HCT116 (cell line): ENCODE measurements at regions not wholly inside any gene's neighbourhood (a gene's known extent, or its start where the extent isn't known, plus 50 kb on each side); places are given as distances from the start of the nearest gene placed in this dataset.

Experiments
- ATAC-seq: fragments of 200-7000 bp; cut with Tn5 transposase; 2 replicates; pipeline ENCODE4 v1.9.1; 2020; ENCODE audit warnings: mild to moderate bottlenecking, moderate library complexity
- BruUV-seq: library from RNA; stranded (reverse); fragments of 400-500 nt; replicated peaks from 2 replicates; lab custom pipeline; 2021; lab: Mats Ljungman, UMichigan
- CTCF ChIA-PET: fragments of 300-600 bp; sonication (Branson Sonifier 250); formaldehyde crosslinking; loops from one replicate; lab custom pipeline; 2021; ENCODE audit warnings: antibody characterized with exemption; lab: Charles Lee
- POLR2A ChIA-PET: fragments of 300-600, 350-600 bp; sonication (Branson Sonifier 250); formaldehyde crosslinking; loops from one replicate; lab custom pipeline; 2021; ENCODE audit warnings: antibody characterized with exemption; lab: Charles Lee
- RAD21 ChIA-PET, 2 experiments: fragments of 300-600 bp; sonication (Branson Sonifier 250); formaldehyde crosslinking; loops; one replicate each; lab custom pipeline; 2023; ENCODE audit warnings: low total read pairs in 2 of 2; ENCODE audit not compliant: uncharacterized antibody in 2 of 2, unreplicated experiment in 2 of 2, low non-redundant PET in 1 of 2; lab: Charles Lee
- DNase-seq: peaks from one replicate; pipeline ENCODE4 v3.0.0-alpha.2; 2010; ENCODE audit warnings: low read depth, low spot score
- H2AFZ ChIP-seq: fragments of 200-600 bp; shearing (Covaris generic), sonication (generic); 2 replicates; pipeline ENCODE4 v1.6.1; 2017; ENCODE audit warnings: low read depth, mixed run types, mixed read lengths, antibody characterized with exemption, low read length; ENCODE audit not compliant: poor library complexity, severe bottlenecking
- H3K27ac ChIP-seq: 2 replicates; pipeline ENCODE4 v1.5.1; 2012; ENCODE audit warnings: low read depth, low read length
- H3K27me3 ChIP-seq: fragments of 200-600 bp; sonication (generic); 2 replicates; pipeline ENCODE4 v1.6.1; 2016; ENCODE audit warnings: mixed run types, low read length, mixed read lengths; ENCODE audit not compliant: insufficient read depth
- H3K36me3 ChIP-seq, 2 experiments: fragments of 200-500 bp in 1 of 2; fragments of 200-600 bp in 1 of 2; sonication (Bioruptor generic) in 1 of 2; sonication (generic) in 1 of 2; 2 replicates each; pipeline versions ENCODE4 v1.5.1 to v1.6.1; 2014 to 2016; ENCODE audit warnings: low read length in 2 of 2, inconsistent platforms in 1 of 2, mixed read lengths in 1 of 2, mixed run types in 1 of 2; ENCODE audit not compliant: insufficient read depth in 2 of 2, control insufficient read depth in 1 of 2
- H3K4me1 ChIP-seq, 2 experiments: fragments of 200-600 bp in 1 of 2; sonication (generic) in 1 of 2; 2 replicates each; pipeline versions ENCODE4 v1.5.1 to v1.6.1; 2012 to 2017; ENCODE audit warnings: low read length in 2 of 2, inconsistent platforms in 1 of 2, mild to moderate bottlenecking in 1 of 2, mixed read lengths in 1 of 2, mixed run types in 1 of 2, moderate library complexity in 1 of 2; ENCODE audit not compliant: insufficient read depth in 2 of 2, control insufficient read depth in 1 of 2
- H3K4me2 ChIP-seq: fragments of 200-600 bp; sonication (generic); 2 replicates; pipeline ENCODE4 v1.6.1; 2017; ENCODE audit warnings: mixed run types, low read length, mixed read lengths
- H3K4me3 ChIP-seq, 2 experiments: fragments of 200-600 bp in 1 of 2; sonication (generic) in 1 of 2; replicated peaks in 1 of 2; 2 replicates each; pipeline ENCODE4 v1.5.1; 2011 to 2016; ENCODE audit warnings: low read length in 2 of 2, control low read depth in 1 of 2, low read depth in 1 of 2, mild to moderate bottlenecking in 1 of 2, mixed read lengths in 1 of 2, mixed run types in 1 of 2
- H3K79me2 ChIP-seq: fragments of 200-600 bp; sonication (generic); 2 replicates; pipeline ENCODE4 v1.6.1; 2017; ENCODE audit warnings: mild to moderate bottlenecking, mixed run types, low read length, moderate library complexity, mixed read lengths; ENCODE audit not compliant: insufficient read depth
- H3K9ac ChIP-seq: fragments of 200-600 bp; sonication (generic); 2 replicates; pipeline ENCODE4 v1.6.1; 2016; ENCODE audit warnings: low read length, mixed read lengths
- H3K9me2 ChIP-seq: fragments of 200-600 bp; sonication (generic), shearing (Covaris generic); 2 replicates; pipeline ENCODE4 v1.6.1; 2017; ENCODE audit warnings: mixed run types, mild to moderate bottlenecking, moderate library complexity; ENCODE audit not compliant: insufficient read depth
- H3K9me3 ChIP-seq, 2 experiments: fragments of 200-500 bp in 1 of 2; fragments of 200-600 bp in 1 of 2; sonication (Bioruptor generic) in 1 of 2; sonication (generic) in 1 of 2; 2 replicates each; pipeline ENCODE4 v1.6.1; 2014 to 2017; ENCODE audit warnings: low read length in 2 of 2, mixed read lengths in 2 of 2, inconsistent platforms in 1 of 2, low read depth in 1 of 2, mild to moderate bottlenecking in 1 of 2, mixed run types in 1 of 2, moderate library complexity in 1 of 2; ENCODE audit not compliant: control insufficient read depth in 1 of 2, insufficient read depth in 1 of 2
- H4K20me1 ChIP-seq: fragments of 200-600 bp; sonication (generic), shearing (Covaris generic); 2 replicates; pipeline ENCODE4 v1.6.1; 2017; ENCODE audit warnings: mixed run types, mild to moderate bottlenecking, moderate library complexity; ENCODE audit not compliant: insufficient read depth
- ATF3 ChIP-seq: IDR thresholded peaks from 2 replicates; pipeline ENCODE4 v1.6.1; 2012
- CBX3 ChIP-seq: IDR thresholded peaks from 2 replicates; pipeline ENCODE4 v1.6.1; 2012; ENCODE audit warnings: low read depth
- CEBPB ChIP-seq: IDR thresholded peaks from 2 replicates; pipeline ENCODE4 v1.6.1; 2012; ENCODE audit warnings: low read depth
- CTCF ChIP-seq, 3 experiments: fragments of 200-600 bp in 1 of 3; sonication (generic) in 1 of 3; IDR thresholded peaks in 2 of 3; conservative IDR thresholded peaks in 1 of 3; 2 replicates each; pipeline ENCODE4 v1.5.1; 2012 to 2017; ENCODE audit warnings: low read depth in 2 of 3, low read length in 2 of 3, antibody characterized with exemption in 1 of 3, borderline replicate concordance in 1 of 3, control low read depth in 1 of 3, mild to moderate bottlenecking in 1 of 3, mixed read lengths in 1 of 3, mixed run types in 1 of 3, moderate library complexity in 1 of 3; ENCODE audit not compliant: insufficient read depth in 1 of 3
- EGR1 ChIP-seq: IDR thresholded peaks from 2 replicates; pipeline ENCODE4 v1.6.1; 2012; ENCODE audit warnings: low read depth
- EZH2 ChIP-seq: fragments of 200-600 bp; sonication (generic); IDR thresholded peaks from 2 replicates; pipeline ENCODE4 v1.6.1; 2017; ENCODE audit warnings: antibody characterized with exemption, mixed run types
- FOSL1 ChIP-seq: IDR thresholded peaks from 2 replicates; pipeline ENCODE4 v1.6.1; 2012; ENCODE audit warnings: low read depth
- POLR2A ChIP-seq: IDR thresholded peaks from 2 replicates; pipeline ENCODE4 v1.7.0; 2011; ENCODE audit warnings: borderline replicate concordance; ENCODE audit not compliant: insufficient read depth, insufficient read length; ENCODE audit errors: extremely low read depth
- POLR2AphosphoS5 ChIP-seq: IDR thresholded peaks from 2 replicates; pipeline ENCODE4 v1.6.1; 2011; ENCODE audit warnings: mild to moderate bottlenecking, low read depth, low read length, moderate library complexity
- RAD21 ChIP-seq: IDR thresholded peaks from 2 replicates; pipeline ENCODE4 v1.6.1; 2012; ENCODE audit warnings: low read depth, mild to moderate bottlenecking
- SIN3A ChIP-seq: IDR thresholded peaks from 2 replicates; pipeline ENCODE4 v1.6.1; 2012; ENCODE audit warnings: low read depth
- SP1 ChIP-seq: IDR thresholded peaks from 2 replicates; pipeline ENCODE4 v1.6.1; 2012; ENCODE audit warnings: low read depth
- TCF7L2 ChIP-seq: IDR thresholded peaks from 2 replicates; pipeline ENCODE4 v1.7.0; 2011; ENCODE audit warnings: borderline replicate concordance, inconsistent platforms; ENCODE audit not compliant: insufficient read depth, insufficient read length; ENCODE audit errors: extremely low read depth
- YY1 ChIP-seq: IDR thresholded peaks from 2 replicates; pipeline ENCODE4 v1.6.1; 2011; ENCODE audit warnings: low read length, low read depth, moderate library complexity, mild to moderate bottlenecking; ENCODE audit not compliant: insufficient replicate concordance; ENCODE audit errors: extremely low read depth
- ZNF274 ChIP-seq: fragments of 200-500 bp; sonication (Bioruptor generic); IDR thresholded peaks from 2 replicates; pipeline ENCODE4 v1.6.1; 2014; ENCODE audit warnings: mild to moderate bottlenecking, low read depth, low read length, inconsistent platforms
- intact Hi-C: fragments of 100-400 bp; cut with micrococcal nuclease; formaldehyde crosslinking; loops from 2 replicates; pipeline ENCODE4 v1.10.0; 2022
- TF ChIP-seq, protein P1 (sequence below): IDR thresholded peaks from 2 replicates; pipeline ENCODE4 v1.6.1; 2011; ENCODE audit warnings: mild to moderate bottlenecking, low read length, moderate library complexity; ENCODE audit not compliant: insufficient replicate concordance; ENCODE audit errors: extremely low read depth
- TF ChIP-seq, protein P2 (sequence below): IDR thresholded peaks from 2 replicates; pipeline ENCODE4 v1.6.1; 2012; ENCODE audit warnings: low read depth

GRCh38 chr1:213484333-213484732 is 433.3 kb downstream of the RPS6KC1 start:
- Histone ChIP-seq H2AFZ (no peak overlapping the region), H4K20me1 (no peaks in the 10 kb centered on the region), H3K79me2 (no peaks in the 10 kb centered on the region), H3K4me3 (no peak overlapping the region), H3K4me2 (no peak overlapping the region), H3K27me3 (peaks cover 6% of the 10 kb centered on the region; the same call in 1 of the 2 replicates), H3K9me2 (no peaks in the 10 kb centered on the region), H3K4me1 (no peaks in the 10 kb centered on the region), H3K9me3 (no peaks in the 10 kb centered on the region), H3K9ac (no peak overlapping the region), H3K36me3 (no peaks in the 10 kb centered on the region), H3K27ac (no peak overlapping the region)
- DNase-seq (no peak), ATAC-seq (no peak)
- intact Hi-C loops, result no loop called here
- ChIA-PET POLR2A (no interaction called here), RAD21 (no interaction called here), CTCF (no interaction called here)
- TF ChIP-seq CBX3, result no peak
- no peak for TF ChIP-seq ATF3
- TF ChIP-seq, protein P1, sequence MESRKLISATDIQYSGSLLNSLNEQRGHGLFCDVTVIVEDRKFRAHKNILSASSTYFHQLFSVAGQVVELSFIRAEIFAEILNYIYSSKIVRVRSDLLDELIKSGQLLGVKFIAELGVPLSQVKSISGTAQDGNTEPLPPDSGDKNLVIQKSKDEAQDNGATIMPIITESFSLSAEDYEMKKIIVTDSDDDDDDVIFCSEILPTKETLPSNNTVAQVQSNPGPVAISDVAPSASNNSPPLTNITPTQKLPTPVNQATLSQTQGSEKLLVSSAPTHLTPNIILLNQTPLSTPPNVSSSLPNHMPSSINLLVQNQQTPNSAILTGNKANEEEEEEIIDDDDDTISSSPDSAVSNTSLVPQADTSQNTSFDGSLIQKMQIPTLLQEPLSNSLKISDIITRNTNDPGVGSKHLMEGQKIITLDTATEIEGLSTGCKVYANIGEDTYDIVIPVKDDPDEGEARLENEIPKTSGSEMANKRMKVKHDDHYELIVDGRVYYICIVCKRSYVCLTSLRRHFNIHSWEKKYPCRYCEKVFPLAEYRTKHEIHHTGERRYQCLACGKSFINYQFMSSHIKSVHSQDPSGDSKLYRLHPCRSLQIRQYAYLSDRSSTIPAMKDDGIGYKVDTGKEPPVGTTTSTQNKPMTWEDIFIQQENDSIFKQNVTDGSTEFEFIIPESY, result no peak
- TF ChIP-seq EZH2, result no peak
- no peak for TF ChIP-seq FOSL1
- TF ChIP-seq YY1, result no peak
- TF ChIP-seq, protein P2, sequence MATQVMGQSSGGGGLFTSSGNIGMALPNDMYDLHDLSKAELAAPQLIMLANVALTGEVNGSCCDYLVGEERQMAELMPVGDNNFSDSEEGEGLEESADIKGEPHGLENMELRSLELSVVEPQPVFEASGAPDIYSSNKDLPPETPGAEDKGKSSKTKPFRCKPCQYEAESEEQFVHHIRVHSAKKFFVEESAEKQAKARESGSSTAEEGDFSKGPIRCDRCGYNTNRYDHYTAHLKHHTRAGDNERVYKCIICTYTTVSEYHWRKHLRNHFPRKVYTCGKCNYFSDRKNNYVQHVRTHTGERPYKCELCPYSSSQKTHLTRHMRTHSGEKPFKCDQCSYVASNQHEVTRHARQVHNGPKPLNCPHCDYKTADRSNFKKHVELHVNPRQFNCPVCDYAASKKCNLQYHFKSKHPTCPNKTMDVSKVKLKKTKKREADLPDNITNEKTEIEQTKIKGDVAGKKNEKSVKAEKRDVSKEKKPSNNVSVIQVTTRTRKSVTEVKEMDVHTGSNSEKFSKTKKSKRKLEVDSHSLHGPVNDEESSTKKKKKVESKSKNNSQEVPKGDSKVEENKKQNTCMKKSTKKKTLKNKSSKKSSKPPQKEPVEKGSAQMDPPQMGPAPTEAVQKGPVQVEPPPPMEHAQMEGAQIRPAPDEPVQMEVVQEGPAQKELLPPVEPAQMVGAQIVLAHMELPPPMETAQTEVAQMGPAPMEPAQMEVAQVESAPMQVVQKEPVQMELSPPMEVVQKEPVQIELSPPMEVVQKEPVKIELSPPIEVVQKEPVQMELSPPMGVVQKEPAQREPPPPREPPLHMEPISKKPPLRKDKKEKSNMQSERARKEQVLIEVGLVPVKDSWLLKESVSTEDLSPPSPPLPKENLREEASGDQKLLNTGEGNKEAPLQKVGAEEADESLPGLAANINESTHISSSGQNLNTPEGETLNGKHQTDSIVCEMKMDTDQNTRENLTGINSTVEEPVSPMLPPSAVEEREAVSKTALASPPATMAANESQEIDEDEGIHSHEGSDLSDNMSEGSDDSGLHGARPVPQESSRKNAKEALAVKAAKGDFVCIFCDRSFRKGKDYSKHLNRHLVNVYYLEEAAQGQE, result no peak
- no peak for TF ChIP-seq EGR1
- no peak for TF ChIP-seq RAD21
- no peak for TF ChIP-seq SP1
- TF ChIP-seq POLR2A, result no peak
- TF ChIP-seq SIN3A, result no peak
- TF ChIP-seq POLR2AphosphoS5, result no peak
- TF ChIP-seq ZNF274, result no peak
- TF ChIP-seq CTCF (IDR thresholded peaks at IDR 0.05 in 2 of 3, conservative IDR thresholded peaks at IDR 0.05 in 1 of 3; ENCODE audit: borderline replicate concordance in 1 of 3, insufficient read depth in 1 of 3, low read depth in 2 of 3, low read length in 2 of 3), result no peak
- no peak for TF ChIP-seq CEBPB
- no peak for TF ChIP-seq TCF7L2
- no TSS peak for BruUV-seq
